ENCODE measurements at regions not wholly inside any gene's neighbourhood (a gene's known extent, or its start where the extent isn't known, plus 50 kb on each side); places are given as distances from the start of the nearest gene placed in this dataset.

- Histone ChIP-seq H3K4me1 (ENCODE audit: control insufficient read depth, low read length) (peaks cover 8% of the 10 kb centered on the region), H3F3A (ENCODE audit: control insufficient read depth, insufficient read depth) (no peaks in the 10 kb centered on the region), H3K27ac (ENCODE audit: low read depth, low read length) (no peak overlapping the region), H4K20me1 (ENCODE audit: control insufficient read depth, insufficient read depth, low read depth, low read length) (no peaks in the 10 kb centered on the region), H3K79me2 (ENCODE audit: control insufficient read depth, low read length) (no peaks in the 10 kb centered on the region), H3K9me3 (ENCODE audit: control insufficient read depth, insufficient read depth, low read length) (no peaks in the 10 kb centered on the region), H3K36me3 (ENCODE audit: control insufficient read depth, low read length) (no peaks in the 10 kb centered on the region), H3K9me2 (replicated peaks; ENCODE audit: control insufficient read depth, low read length) (no peaks in the 10 kb centered on the region), H3K27me3 (ENCODE audit: control insufficient read depth, low read length) (no peaks in the 10 kb centered on the region), H3K4me2 (ENCODE audit: low read length) (no peak overlapping the region), H3K4me3 (ENCODE audit: low read length) (no peak overlapping the region)
- TF ChIP-seq CTCF (IDR thresholded peaks at IDR 0.05; ENCODE audit: low read depth, low read length, poor library complexity, severe bottlenecking): no peak
- TF ChIP-seq EZH2phosphoT487 (IDR thresholded peaks at IDR 0.05; ENCODE audit: borderline replicate concordance, low read length): no peak
These were observed 64.8 kb upstream of the SLC1A1 start for GRCh38 chr9:4425319-4426045.

GRCh38 chr9:4424891-4425290, 65.4 kb upstream of the SLC1A1 start:
- Histone ChIP-seq H3K4me1 (ENCODE audit: control insufficient read depth, low read length) (0 out of 2 replicates have a peak, but pooled peaks cover 3% of the 10 kb centered on the region), H3K9me3 (ENCODE audit: control insufficient read depth, insufficient read depth, low read length) (no peaks in the 10 kb centered on the region), H3K27ac (ENCODE audit: low read depth, low read length) (no peak overlapping the region), H3K4me2 (ENCODE audit: low read length) (no peak overlapping the region), H3K4me3 (ENCODE audit: low read length) (no peak overlapping the region), H3K27me3 (ENCODE audit: control insufficient read depth, low read length) (no peaks in the 10 kb centered on the region), H3K9me2 (replicated peaks; ENCODE audit: control insufficient read depth, low read length) (no peaks in the 10 kb centered on the region), H3K36me3 (ENCODE audit: control insufficient read depth, low read length) (no peaks in the 10 kb centered on the region), H3F3A (ENCODE audit: control insufficient read depth, insufficient read depth) (no peaks in the 10 kb centered on the region), H3K79me2 (ENCODE audit: control insufficient read depth, low read length) (no peaks in the 10 kb centered on the region), H4K20me1 (ENCODE audit: control insufficient read depth, insufficient read depth, low read depth, low read length) (no peaks in the 10 kb centered on the region)
- TF ChIP-seq EZH2phosphoT487 (IDR thresholded peaks at IDR 0.05; ENCODE audit: borderline replicate concordance, low read length) (no peak), CTCF (IDR thresholded peaks at IDR 0.05; ENCODE audit: low read depth, low read length, poor library complexity, severe bottlenecking) (no peak)

GRCh38 chr9:4424038-4424437, 66.2 kb upstream of the SLC1A1 start:
- H3K9me2 ChIP-seq (replicated peaks; ENCODE audit: control insufficient read depth, low read length): no peaks in the 10 kb centered on the region
- 0 out of 2 replicates have a peak, but pooled peaks cover 3% of the 10 kb centered on the region for H3K4me1 ChIP-seq (ENCODE audit: control insufficient read depth, low read length)
- no peak overlapping the region for H3K27ac ChIP-seq (ENCODE audit: low read depth, low read length)
- no peaks in the 10 kb centered on the region for H3K27me3 ChIP-seq (ENCODE audit: control insufficient read depth, low read length)
- no peak overlapping the region for H3K4me3 ChIP-seq (ENCODE audit: low read length)
- H3K79me2 ChIP-seq (ENCODE audit: control insufficient read depth, low read length): no peaks in the 10 kb centered on the region
- H4K20me1 ChIP-seq (ENCODE audit: control insufficient read depth, insufficient read depth, low read depth, low read length): no peaks in the 10 kb centered on the region
- no peaks in the 10 kb centered on the region for H3K36me3 ChIP-seq (ENCODE audit: control insufficient read depth, low read length)
- H3K9me3 ChIP-seq (ENCODE audit: control insufficient read depth, insufficient read depth, low read length): no peaks in the 10 kb centered on the region
- no peak for TF ChIP-seq CTCF (IDR thresholded peaks at IDR 0.05; ENCODE audit: low read depth, low read length, poor library complexity, severe bottlenecking)
- TF ChIP-seq EZH2phosphoT487 (IDR thresholded peaks at IDR 0.05; ENCODE audit: borderline replicate concordance, low read length): no peak
- H3F3A ChIP-seq (ENCODE audit: control insufficient read depth, insufficient read depth): no peaks in the 10 kb centered on the region
- H3K4me2 ChIP-seq (ENCODE audit: low read length): no peak overlapping the region

All from DOHH2 (cell line).